ENCODE measurements at regions not wholly inside any gene's neighbourhood (a gene's known extent, or its start where the extent isn't known, plus 50 kb on each side); places are given as distances from the start of the nearest gene placed in this dataset.
"Not testable (repeated sequence)": the region's sequence is repeated elsewhere in the genome, so short reads cannot be mapped to it uniquely, and the experiment has no call there.

- no peak for DNase-seq
These were observed 152.4 kb downstream of the ABCC12 start for GRCh38 chr16:48003206-48003907.

DNA sequence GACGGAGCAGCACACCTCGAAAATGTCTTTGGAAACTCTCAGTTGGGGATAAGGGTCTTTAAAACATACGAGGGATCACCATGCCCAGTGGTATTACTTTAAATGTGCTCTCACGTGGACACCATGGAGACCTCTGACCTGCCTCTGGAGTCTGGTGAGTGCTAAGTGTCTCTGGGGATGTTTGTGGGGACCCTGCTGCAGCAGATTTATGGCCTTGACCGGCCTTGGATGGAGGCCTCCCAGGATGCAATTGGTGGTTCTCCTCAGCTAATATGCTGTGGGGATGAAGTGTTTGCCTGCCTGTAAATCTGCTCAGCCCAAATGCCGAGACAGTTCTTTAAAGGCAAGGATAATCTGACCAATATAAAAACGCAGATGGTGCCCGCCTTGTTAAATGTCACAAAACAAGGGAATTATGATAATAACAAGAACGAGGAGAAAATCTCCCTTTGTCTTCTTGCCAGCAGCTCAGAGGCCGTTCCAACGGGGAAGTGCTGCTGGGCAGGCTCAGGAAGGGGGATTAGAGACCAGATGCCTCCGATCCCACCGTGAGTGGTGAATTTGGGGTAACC lies 154.4 kb downstream of the ABCC12 start:
- no peak for DNase-seq

DNA sequence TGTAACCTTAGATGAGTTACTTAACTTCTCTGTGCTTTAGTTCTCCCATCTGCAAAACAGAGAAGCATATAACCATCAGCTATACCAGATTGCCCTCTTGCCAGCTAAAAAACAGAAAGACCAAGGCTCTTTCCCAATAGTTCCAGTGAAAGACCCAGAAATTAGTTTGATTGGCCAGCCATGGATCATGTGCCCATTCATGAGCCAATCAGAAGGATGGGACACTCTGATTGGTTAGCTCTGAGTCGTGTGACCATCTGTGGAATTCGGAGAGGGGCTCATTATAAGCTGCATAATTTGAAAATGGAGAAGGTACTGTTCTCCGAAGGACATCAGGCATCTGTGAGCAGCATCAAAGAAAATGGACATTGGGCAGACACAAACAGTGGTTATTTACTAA lies 155.2 kb downstream of the ABCC12 start:
- DNase-seq = no peak

DNA sequence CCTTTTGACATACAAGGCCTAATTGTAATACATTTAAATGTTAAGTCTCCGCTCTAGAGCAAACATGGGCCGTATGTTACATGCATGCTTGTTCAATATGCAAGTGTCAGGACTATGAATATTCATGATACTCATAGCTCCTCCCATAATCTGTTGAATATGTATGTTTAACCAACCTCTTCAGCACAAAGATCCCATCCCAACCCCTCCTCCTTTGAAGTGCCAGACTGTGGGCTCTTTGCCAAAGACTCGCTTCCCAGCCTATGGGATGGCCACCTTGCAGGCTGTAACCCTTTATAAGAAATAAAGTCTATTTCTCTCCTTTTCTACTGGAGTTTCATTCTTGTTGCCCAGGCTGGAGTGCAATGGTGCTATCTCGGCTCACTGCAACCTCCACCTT lies 156.2 kb downstream of the ABCC12 start:
- DNase-seq = no peak

- DNase-seq = no peak
These were observed 160.4 kb downstream of the ABCC12 start for GRCh38 chr16:47995354-47995753.

- DNase-seq = peak in 1 of 2 experiments; percentile 10
These were observed 164.3 kb downstream of the ABCC12 start for GRCh38 chr16:47991491-47991890.

- no peak for DNase-seq
These were observed 165.1 kb downstream of the ABCC12 start for GRCh38 chr16:47990676-47991075.

DNA sequence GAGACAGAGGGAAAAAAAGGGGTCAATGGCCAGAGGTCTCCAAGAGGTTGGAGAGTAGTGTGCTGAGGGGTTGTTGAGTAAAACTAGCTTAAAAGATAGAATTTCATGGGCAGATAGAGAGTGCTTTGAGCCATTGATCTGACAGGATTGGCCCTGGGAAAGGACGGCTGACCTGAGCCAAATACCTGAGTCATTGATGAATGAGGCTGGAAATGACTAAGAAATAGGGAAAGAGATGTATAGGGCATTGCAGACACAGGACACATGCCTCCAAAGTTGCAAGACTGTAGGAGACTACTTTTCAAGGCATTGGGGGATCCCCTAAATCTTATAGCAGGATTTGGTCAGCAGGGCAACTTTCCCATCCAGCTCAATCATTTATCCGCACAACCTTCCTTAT lies 168.7 kb downstream of the ABCC12 start:
- DNase-seq = no peak

- DNase-seq = no peak
These were observed 169.8 kb downstream of the ABCC12 start for GRCh38 chr16:47986031-47986430.

- DNase-seq = no peak
These were observed 171.1 kb downstream of the ABCC12 start for GRCh38 chr16:47984669-47985068.

GRCh38 chr16:47983999-47984580 lies 171.7 kb downstream of the ABCC12 start:
- no peak for DNase-seq

DNA sequence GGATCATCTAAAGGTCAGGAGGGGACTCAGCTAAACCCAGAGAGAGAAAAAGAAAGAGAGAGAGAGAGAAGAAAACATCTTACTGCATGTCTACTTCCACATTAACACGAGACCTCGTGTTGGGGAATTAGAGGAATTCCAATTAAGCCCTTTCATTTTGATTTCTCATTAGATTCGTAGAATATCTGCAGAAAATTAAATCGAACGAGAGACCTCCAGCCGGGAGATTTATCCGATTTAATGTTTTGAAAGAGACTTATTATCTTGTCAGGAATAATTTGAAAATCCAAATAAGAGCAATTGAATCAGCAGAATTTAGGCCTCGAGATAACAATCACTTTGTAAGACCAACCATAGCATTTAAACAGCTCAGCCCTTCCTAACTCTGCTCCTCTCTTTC lies 175.6 kb downstream of the ABCC12 start:
- DNase-seq = no peak

DNA sequence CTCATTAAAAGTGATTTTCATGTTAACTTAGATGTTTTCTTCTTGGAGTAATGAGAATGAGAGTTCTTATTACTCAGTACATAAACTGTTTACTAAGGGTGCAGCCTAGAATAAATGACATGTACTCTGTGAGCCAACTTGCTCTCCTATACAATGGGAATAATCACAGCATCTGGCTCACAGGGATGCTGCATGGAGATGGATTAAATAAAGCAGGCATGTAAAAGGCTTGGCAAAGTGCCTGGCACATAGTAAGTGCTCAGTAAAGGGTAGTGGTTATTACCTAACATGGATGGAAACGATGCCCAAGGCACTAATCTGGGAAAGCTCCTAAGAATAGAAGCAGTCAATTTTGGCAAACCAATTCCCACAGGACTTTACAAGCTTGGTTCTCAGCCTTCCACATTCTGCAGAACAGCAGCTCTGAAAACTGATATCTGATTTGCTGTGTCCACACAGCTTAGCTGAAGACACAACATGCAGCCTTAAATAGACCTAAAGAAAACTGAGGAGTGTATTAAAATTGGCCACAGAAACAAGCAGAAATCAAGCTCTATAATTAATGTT lies 176.1 kb downstream of the ABCC12 start:
- DNase-seq = no peak

- no peak for DNase-seq
These were observed 176.7 kb downstream of the ABCC12 start for GRCh38 chr16:47979164-47979520.

DNA sequence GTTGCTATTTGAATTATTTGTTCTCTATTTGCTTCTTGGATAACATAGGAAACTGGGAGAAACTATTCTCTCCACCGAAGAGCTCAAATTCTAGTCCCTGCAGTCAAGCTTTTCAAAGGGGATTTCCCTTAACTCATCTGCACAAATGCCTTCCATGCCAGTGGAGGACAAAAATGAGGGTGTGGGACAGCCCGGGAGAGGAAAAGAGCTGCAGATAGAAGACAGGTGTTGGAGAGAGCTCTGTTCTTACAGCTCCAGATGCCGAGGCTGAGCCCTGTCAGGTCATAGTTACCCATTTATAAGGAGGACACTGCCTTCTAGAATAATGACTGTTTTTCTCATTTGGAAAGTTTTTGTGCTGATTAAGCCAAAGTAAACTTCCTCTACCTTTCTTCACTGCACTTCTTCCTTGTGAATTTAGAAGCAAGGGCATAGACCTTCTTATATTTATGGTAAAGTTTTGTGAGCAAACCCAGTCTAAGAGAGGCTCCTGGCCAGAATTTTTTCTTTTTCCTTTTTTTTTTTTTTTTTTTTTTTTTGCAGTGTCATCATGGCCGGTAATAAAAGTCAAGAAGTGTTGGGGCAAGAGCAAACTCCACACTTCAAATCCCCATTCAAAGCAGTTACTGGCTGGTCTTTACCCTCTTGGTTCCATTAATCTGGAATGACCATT lies 177.2 kb downstream of the ABCC12 start:
- DNase-seq = no peak

GRCh38 chr16:47977802-47978201 lies 178.0 kb downstream of the ABCC12 start:
- DNase-seq = no peak

- no peak for DNase-seq
These were observed 179.1 kb downstream of the ABCC12 start for GRCh38 chr16:47976636-47977210.

DNA sequence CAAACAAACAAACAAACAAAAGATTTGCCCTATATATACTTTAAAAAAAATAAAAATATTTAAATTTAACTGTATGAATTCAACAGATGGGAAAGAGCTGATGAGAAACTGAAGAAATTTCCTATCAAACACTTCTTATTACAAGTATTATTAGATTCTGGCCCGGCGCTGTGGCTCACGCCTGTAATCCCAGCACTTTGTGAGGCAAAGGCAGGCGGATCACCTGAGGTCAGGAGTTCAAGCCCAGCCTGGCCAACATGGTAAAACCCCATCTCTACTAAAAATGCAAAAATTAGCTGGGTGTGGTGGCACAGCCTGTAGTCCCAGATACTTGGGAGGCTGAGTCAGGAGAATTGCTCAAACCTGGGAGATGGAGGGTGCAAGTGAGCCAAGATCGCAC lies 180.8 kb downstream of the ABCC12 start:
- DNase-seq = not testable (repeated sequence)

- no peak for DNase-seq
These were observed 182.2 kb downstream of the ABCC12 start for GRCh38 chr16:47973552-47973951.

- no peak for DNase-seq
These were observed 183.4 kb downstream of the ABCC12 start for GRCh38 chr16:47972246-47972985.

- DNase-seq = no peak
These were observed 184.6 kb downstream of the ABCC12 start for GRCh38 chr16:47971225-47971624.

DNA sequence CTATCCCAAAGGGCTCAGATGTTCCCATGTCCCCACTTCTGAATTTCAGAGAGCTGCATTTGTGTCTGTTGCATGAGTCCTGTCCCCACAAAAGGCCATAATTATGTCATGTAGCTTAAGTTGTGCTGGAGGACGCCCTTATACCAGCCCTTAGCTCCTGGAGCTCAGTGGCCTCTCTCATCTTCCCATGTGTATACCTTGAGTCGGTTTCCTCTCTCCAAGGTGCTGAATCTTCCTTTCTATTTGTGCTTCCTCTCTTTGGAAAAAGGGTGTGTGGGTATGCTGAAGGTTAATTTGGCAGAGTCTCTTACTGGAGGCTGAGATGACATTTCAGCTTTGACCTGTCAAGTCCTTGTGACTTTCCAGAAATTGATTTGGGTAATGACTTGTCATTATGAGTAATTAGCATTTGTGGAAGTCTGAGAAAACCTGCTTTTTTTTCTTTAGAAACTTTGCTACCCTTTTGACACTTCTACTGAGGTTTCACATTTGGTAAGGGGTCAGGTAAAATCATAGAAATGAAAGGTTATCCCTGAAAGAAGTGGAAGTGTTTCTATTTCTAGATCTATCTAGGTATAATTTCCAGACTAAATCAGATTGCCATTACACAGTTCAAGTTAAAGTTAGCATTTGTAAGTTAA lies 185.4 kb downstream of the ABCC12 start:
- no peak for DNase-seq
